K562 (cell line): ENCODE measurements at regions not wholly inside any gene's neighbourhood (a gene's known extent, or its start where the extent isn't known, plus 50 kb on each side); places are given as distances from the start of the nearest gene placed in this dataset.

Source experiments
- ATAC-seq: fragments of 200-7000 bp; cut with Tn5 transposase; 3 replicates; pipeline ENCODE4 v1.9.1; 2020; ENCODE audit warnings: moderate library complexity
- BruUV-seq: library from RNA; stranded (reverse); fragments of 400-500 nt; replicated peaks from 2 replicates; lab custom pipeline; 2021; lab: Mats Ljungman, UMichigan
- CTCF ChIA-PET: fragments of 300-600 bp; formaldehyde crosslinking; extraction: SDS; loops from one replicate; lab custom pipeline; 2021; ENCODE audit warnings: low intra/inter-chr PET ratio; lab: Yijun Ruan, JAX
- POLR2A ChIA-PET: fragments of 300-600, 350-650 bp; sonication (Branson Sonifier 250); formaldehyde crosslinking; extraction: SDS; loops from one replicate; lab custom pipeline; 2021; ENCODE audit warnings: antibody characterized with exemption, inconsistent platforms; lab: Yijun Ruan, JAX
- DNase-seq, 4 experiments: peaks; one replicate each; pipeline versions ENCODE4 v3.0.0 to v3.0.0-alpha.2; 2011 to 2018; ENCODE audit warnings: low spot score in 3 of 4, mixed read lengths in 3 of 4; ENCODE audit errors: extremely low read depth in 1 of 4
- FAIRE-seq: peaks from 2 replicates; lab custom pipeline; 2011; peaks lifted over from hg19 to GRCh38; lab: Jason Lieb, UNC
- H2AFZ ChIP-seq: 2 replicates; pipeline ENCODE4 v1.6.0; 2011; ENCODE audit warnings: low read depth, low read length, control low read depth, inconsistent platforms
- H3K27ac ChIP-seq: fragments of 200-600 bp; 3 replicates; pipeline ENCODE4 v1.8.0; 2011; ENCODE audit warnings: low read depth, mild to moderate bottlenecking, control low read depth, inconsistent platforms, low read length, moderate library complexity, mixed read lengths; ENCODE audit errors: extremely low read depth
- H3K27me3 ChIP-seq, 2 experiments: fragments of 300-600 bp in 1 of 2; 2 replicates in 1 of 2; 3 replicates in 1 of 2; pipeline versions ENCODE4 v1.6.0 to v1.8.0; 2011; ENCODE audit warnings: inconsistent platforms in 2 of 2, low read length in 2 of 2, mild to moderate bottlenecking in 1 of 2, mixed read lengths in 1 of 2, moderate library complexity in 1 of 2; ENCODE audit not compliant: control insufficient read depth in 2 of 2, insufficient read depth in 2 of 2
- H3K36me3 ChIP-seq: fragments of 300-600 bp; 3 replicates; pipeline ENCODE4 v1.8.0; 2011; ENCODE audit warnings: mild to moderate bottlenecking, low read length, inconsistent platforms; ENCODE audit not compliant: control insufficient read depth, insufficient read depth
- H3K4me1 ChIP-seq, 2 experiments: fragments of 200-600 bp in 1 of 2; replicated peaks in 1 of 2; 2 replicates in 1 of 2; 3 replicates in 1 of 2; pipeline versions ENCODE4 v1.5.1 to v1.8.0; 2011; ENCODE audit warnings: inconsistent platforms in 2 of 2, low read length in 2 of 2, mild to moderate bottlenecking in 1 of 2, mixed read lengths in 1 of 2, moderate library complexity in 1 of 2; ENCODE audit not compliant: control insufficient read depth in 2 of 2, insufficient read depth in 2 of 2
- H3K4me2 ChIP-seq: 2 replicates; pipeline ENCODE4 v1.6.1; 2011; ENCODE audit warnings: low read length, control low read depth, inconsistent platforms, mixed read lengths; ENCODE audit not compliant: insufficient read depth
- H3K4me3 ChIP-seq: fragments of 200-600 bp; sonication (generic), shearing (Covaris generic); 2 replicates; pipeline ENCODE4 v1.5.1; 2016; ENCODE audit warnings: control low read depth, inconsistent platforms
- H3K79me2 ChIP-seq: fragments of 200-600 bp; 3 replicates; pipeline ENCODE4 v1.8.0; 2011; ENCODE audit warnings: low read length, inconsistent platforms; ENCODE audit not compliant: control insufficient read depth, insufficient read depth
- H3K9ac ChIP-seq, 2 experiments: 2 replicates each; pipeline versions ENCODE4 v1.6.0 to v1.6.1; 2011; ENCODE audit warnings: low read depth in 2 of 2, low read length in 2 of 2, control low read depth in 1 of 2, inconsistent platforms in 1 of 2, mild to moderate bottlenecking in 1 of 2, mixed read lengths in 1 of 2; ENCODE audit not compliant: insufficient read depth in 1 of 2
- H3K9me1 ChIP-seq: one replicate; pipeline ENCODE4 v1.6.0; 2011; ENCODE audit warnings: inconsistent platforms, mild to moderate bottlenecking, low read length, moderate library complexity; ENCODE audit not compliant: control insufficient read depth, insufficient read depth
- H3K9me3 ChIP-seq: replicated peaks from 2 replicates; pipeline ENCODE4 v1.5.1; 2011; ENCODE audit warnings: low read depth, low read length, inconsistent platforms; ENCODE audit not compliant: control insufficient read depth, insufficient read depth
- H4K20me1 ChIP-seq: replicated peaks from 2 replicates; pipeline ENCODE4 v1.6.1; 2011; ENCODE audit warnings: low read length, inconsistent platforms, mixed read lengths; ENCODE audit not compliant: control insufficient read depth, insufficient read depth
- BRD4 ChIP-seq: fragments of 200-600 bp; sonication (generic); IDR thresholded peaks from 2 replicates; pipeline ENCODE4 v1.6.1; 2017; ENCODE audit warnings: inconsistent platforms
- GABPA ChIP-seq: fragments of 200-800 bp; sonication (Bioruptor generic); conservative IDR thresholded peaks from 2 replicates; pipeline ENCODE4 v1.6.1; 2016; ENCODE audit warnings: low read depth, missing genetic modification characterization, missing compliant biosample characterization
- KDM2B ChIP-seq: fragments of 250-450 bp; sonication (Bioruptor Pico); IDR thresholded peaks from 2 replicates; pipeline ENCODE4 v1.8.0; 2021; ENCODE audit warnings: mild to moderate bottlenecking, moderate library complexity
- LEF1 ChIP-seq: fragments of 450-650 bp; IDR thresholded peaks from 2 replicates; pipeline ENCODE4 v1.6.1; 2016; ENCODE audit warnings: mild to moderate bottlenecking
- NFATC3 ChIP-seq: fragments of 450-650 bp; IDR thresholded peaks from 2 replicates; pipeline ENCODE4 v1.6.1; 2017; ENCODE audit warnings: mild to moderate bottlenecking
- NRF1 ChIP-seq, 2 experiments: fragments of 450-650 bp; IDR thresholded peaks in 1 of 2; conservative IDR thresholded peaks in 1 of 2; 2 replicates each; pipeline ENCODE4 v1.6.1; 2014; ENCODE audit warnings: mild to moderate bottlenecking in 2 of 2
- RBM14 ChIP-seq: fragments of 200-400 bp; formaldehyde crosslinking; IDR thresholded peaks from 2 replicates; pipeline ENCODE4 v1.6.1; 2018; ENCODE audit warnings: low read depth, mild to moderate bottlenecking, low read length, moderate library complexity, borderline replicate concordance; ENCODE audit not compliant: insufficient read depth
- XRCC3 ChIP-seq: fragments of 450-650 bp; IDR thresholded peaks from 2 replicates; pipeline ENCODE4 v1.6.1; 2017; ENCODE audit warnings: mild to moderate bottlenecking, moderate library complexity
- WGBS: fragments of 100-300 bp; shearing (Covaris generic); methylation state at CpG from one replicate; pipeline ENCODE4 v1.1.6; 2016; ENCODE audit warnings: low coverage, mixed read lengths; ENCODE audit not compliant: insufficient coverage; ENCODE audit errors: missing lambda C conversion rate; 5-methylcytosine and 5-hydroxymethylcytosine counted together
- in situ Hi-C: fragments of 300-500 bp; cut with MboI; formaldehyde crosslinking; loops from 4 replicates; pipeline ENCODE4 v1.15.0; 2018; ENCODE audit warnings: inconsistent platforms, mixed read lengths
- intact Hi-C: fragments of 100-400 bp; cut with micrococcal nuclease; formaldehyde crosslinking; loops from 2 replicates; pipeline ENCODE4 v1.14.2; 2022
- TF ChIP-seq, protein P1 (sequence below): IDR thresholded peaks from 2 replicates; pipeline ENCODE4 v1.6.1; 2014; ENCODE audit warnings: antibody characterized with exemption
- TF ChIP-seq, protein P2 (sequence below): fragments of 450-650 bp; IDR thresholded peaks from 2 replicates; pipeline ENCODE4 v1.6.1; 2018; ENCODE audit warnings: mild to moderate bottlenecking, low read depth; ENCODE audit not compliant: partially characterized antibody

DNA sequence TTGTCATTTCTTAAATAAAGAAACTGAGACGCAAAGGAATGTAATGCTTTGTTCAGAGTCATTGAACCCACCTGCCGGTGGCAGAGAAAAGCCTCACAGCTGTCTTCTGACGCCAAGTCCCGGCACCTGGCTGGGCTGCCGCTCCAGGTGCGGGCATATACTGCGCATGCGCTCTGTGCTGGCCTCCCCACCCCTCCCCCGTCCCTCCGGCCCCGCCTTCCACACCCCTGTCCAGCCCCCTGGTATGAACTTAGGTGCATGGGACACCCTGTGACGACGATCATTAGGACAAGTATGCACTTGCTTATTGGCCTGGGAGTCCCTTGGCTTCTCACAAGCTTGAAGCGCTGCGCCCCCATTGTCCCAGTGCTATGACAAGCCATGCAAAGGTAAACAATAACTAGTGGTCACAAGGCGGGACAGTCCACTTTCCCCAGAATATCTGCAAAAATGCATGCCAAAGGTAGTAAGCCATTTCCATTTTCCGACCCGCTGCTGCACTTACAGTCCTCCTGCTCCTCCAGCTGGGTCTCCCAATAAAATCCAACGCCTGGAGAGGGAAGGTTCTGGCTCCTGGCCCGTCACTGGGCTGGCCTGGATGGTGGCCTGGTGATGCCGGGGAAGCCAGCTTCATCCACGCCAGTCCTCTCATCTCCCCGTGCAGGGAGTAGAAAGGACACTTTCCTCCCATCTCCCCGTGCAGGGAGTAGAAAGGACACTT, 100.4 kb downstream of the PSMG1 start:
- Histone ChIP-seq H3K79me2 (no peaks in the 10 kb centered on the region), H3K9ac (no peak overlapping the region), H3K4me1 (peaks cover 0 to 3% of the 10 kb centered on the region in 2 experiments; a peak in 2 of 5 replicates), H3K9me3 (no peaks in the 10 kb centered on the region), H3K4me3 (no peak overlapping the region), H3K27ac (no peak overlapping the region), H3K27me3 (peaks cover 57 to 69% of the 10 kb centered on the region in 2 experiments), H3K36me3 (no peaks in the 10 kb centered on the region), H4K20me1 (no peaks in the 10 kb centered on the region; the same call in 1 of the 2 replicates), H2AFZ (no peak overlapping the region), H3K9me1 (peaks cover 2% of the 10 kb centered on the region), H3K4me2 (no peak overlapping the region)
- CTCF ChIA-PET = no interaction called here
- intact Hi-C loops = no loop called here
- FAIRE-seq = no peak
- no peak for ATAC-seq
- BruUV-seq = no TSS peak
- DNase-seq = peak in 3 of 4 experiments; percentile 54 to 62 (median 61)
- POLR2A ChIA-PET = interaction anchor here (0.5 to 0.6 kb wide), 2 partner anchors 367 to 852 kb away, joined by 3 read pairs; no protein-coding TSS in a partner anchor
- 9% methylated on average over 24 of the region's 24 CpGs for WGBS
- TF ChIP-seq KDM2B (CRISPR knock-in tag) (no peak), NRF1 (conservative IDR thresholded peaks at IDR 0.05 in 1 of 2, IDR thresholded peaks at IDR 0.05 in 1 of 2) (peak; percentile 60 to 67)
- in situ Hi-C loops = no loop called here

DNA sequence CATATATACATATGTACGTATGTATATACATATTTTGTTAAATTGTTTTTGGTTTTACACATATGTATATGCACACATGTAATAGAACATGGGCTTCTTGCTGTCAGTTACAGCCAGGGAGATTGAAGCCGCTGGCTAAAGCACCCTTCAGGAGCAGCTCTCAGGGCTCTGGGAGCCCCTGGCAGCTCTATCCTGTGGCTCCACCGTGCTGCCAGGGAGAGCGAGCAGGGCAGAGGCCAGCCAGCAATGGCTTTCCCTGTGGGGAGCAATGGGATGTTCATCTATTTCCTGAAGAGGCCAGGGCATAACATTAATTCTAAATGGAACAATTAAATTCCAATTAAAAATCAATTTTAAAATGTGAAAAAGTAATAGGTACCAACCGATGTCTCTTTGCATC, 102.9 kb downstream of the PSMG1 start:
- no TSS peak for BruUV-seq
- H3K4me3 ChIP-seq = no peak overlapping the region
- no peaks in the 10 kb centered on the region for H3K9me1 ChIP-seq
- no peak overlapping the region for H3K27ac ChIP-seq
- in situ Hi-C loops (no loop called here), intact Hi-C loops (no loop called here)
- H3K36me3 ChIP-seq = no peaks in the 10 kb centered on the region
- FAIRE-seq (no peak), ATAC-seq (no peak), DNase-seq (no peak)
- POLR2A ChIA-PET = no interaction called here
- H3K79me2 ChIP-seq = no peaks in the 10 kb centered on the region
- CTCF ChIA-PET = no interaction called here
- WGBS = 1% methylated on average over 5 of the region's 5 CpGs
- H2AFZ ChIP-seq = no peak overlapping the region
- H3K4me2 ChIP-seq = no peak overlapping the region
- no peaks in the 10 kb centered on the region for H3K9me3 ChIP-seq
- no peak overlapping the region for H3K9ac ChIP-seq
- TF ChIP-seq NFATC3 (no peak), XRCC3 (no peak), BRD4 (no peak), LEF1 (no peak), RBM14 (no peak), GABPA (tag) (no peak)
- TF ChIP-seq, protein P1, sequence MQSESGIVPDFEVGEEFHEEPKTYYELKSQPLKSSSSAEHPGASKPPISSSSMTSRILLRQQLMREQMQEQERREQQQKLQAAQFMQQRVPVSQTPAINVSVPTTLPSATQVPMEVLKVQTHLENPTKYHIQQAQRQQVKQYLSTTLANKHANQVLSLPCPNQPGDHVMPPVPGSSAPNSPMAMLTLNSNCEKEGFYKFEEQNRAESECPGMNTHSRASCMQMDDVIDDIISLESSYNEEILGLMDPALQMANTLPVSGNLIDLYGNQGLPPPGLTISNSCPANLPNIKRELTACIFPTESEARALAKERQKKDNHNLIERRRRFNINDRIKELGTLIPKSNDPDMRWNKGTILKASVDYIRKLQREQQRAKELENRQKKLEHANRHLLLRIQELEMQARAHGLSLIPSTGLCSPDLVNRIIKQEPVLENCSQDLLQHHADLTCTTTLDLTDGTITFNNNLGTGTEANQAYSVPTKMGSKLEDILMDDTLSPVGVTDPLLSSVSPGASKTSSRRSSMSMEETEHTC = no peak
- TF ChIP-seq, protein P2, sequence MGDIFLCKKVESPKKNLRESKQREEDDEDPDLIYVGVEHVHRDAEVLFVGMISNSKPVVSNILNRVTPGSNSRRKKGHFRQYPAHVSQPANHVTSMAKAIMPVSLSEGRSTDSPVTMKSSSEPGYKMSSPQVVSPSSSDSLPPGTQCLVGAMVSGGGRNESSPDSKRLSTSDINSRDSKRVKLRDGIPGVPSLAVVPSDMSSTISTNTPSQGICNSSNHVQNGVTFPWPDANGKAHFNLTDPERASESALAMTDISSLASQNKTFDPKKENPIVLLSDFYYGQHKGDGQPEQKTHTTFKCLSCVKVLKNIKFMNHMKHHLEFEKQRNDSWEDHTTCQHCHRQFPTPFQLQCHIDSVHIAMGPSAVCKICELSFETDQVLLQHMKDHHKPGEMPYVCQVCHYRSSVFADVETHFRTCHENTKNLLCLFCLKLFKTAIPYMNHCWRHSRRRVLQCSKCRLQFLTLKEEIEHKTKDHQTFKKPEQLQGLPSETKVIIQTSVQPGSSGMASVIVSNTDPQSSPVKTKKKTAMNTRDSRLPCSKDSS = no peak
- peaks cover 36 to 44% of the 10 kb centered on the region in 2 experiments for H3K27me3 ChIP-seq
- no peaks in the 10 kb centered on the region; a peak in 1 of 5 replicates for H3K4me1 ChIP-seq
- no peaks in the 10 kb centered on the region; the same call in 1 of the 2 replicates for H4K20me1 ChIP-seq
